ENCODE measurements at regions not wholly inside any gene's neighbourhood (a gene's known extent, or its start where the extent isn't known, plus 50 kb on each side); places are given as distances from the start of the nearest gene placed in this dataset.

- TF ChIP-seq CTCF (IDR thresholded peaks at IDR 0.05; ENCODE audit: low read depth, low read length): no peak
- no peak for TF ChIP-seq EZH2phosphoT487 (IDR thresholded peaks at IDR 0.05; ENCODE audit: low read depth)
These were observed 72.6 kb upstream of the TARDBP start for GRCh38 chr1:10939654-10940450.
